ENCODE measurements at regions not wholly inside any gene's neighbourhood (a gene's known extent, or its start where the extent isn't known, plus 50 kb on each side); places are given as distances from the start of the nearest gene placed in this dataset.
A peak's percentile ranks its signal among the peaks of the same experiment; 100 is the strongest.

GRCh38 chr7:106736508-106737201, 75.7 kb upstream of the CCDC71L start:
- Mint-ChIP-seq H3K27ac (peak overlapping the region; percentile 87), H3K27me3 (no peaks in the 10 kb centered on the region), H3K4me3 (peak overlapping the region; percentile 66), H3K9me3 (ENCODE audit: insufficient read depth) (no peaks in the 10 kb centered on the region), H3K4me1 (peaks cover 17% of the 10 kb centered on the region)
- H3K9me3 ChIP-seq (ENCODE audit: control extremely low read depth in 1 of 3, control insufficient read depth in 2 of 3, insufficient read depth in 1 of 3, low read length in 2 of 3) = no peaks in the 10 kb centered on the region
- no peaks in the 10 kb centered on the region for H3K79me2 ChIP-seq (ENCODE audit: control insufficient read depth, insufficient read depth, low read length)
- intact Hi-C loops (cut with micrococcal nuclease) = loop anchor here (1.0 to 5.0 kb wide), 5 partner anchors 18 to 560 kb away; no protein-coding TSS in a partner anchor
- no peaks in the 10 kb centered on the region for H3K27me3 ChIP-seq (replicated peaks in 1 of 4; ENCODE audit: control extremely low read depth in 1 of 4, control insufficient read depth in 3 of 4, insufficient read depth in 4 of 4, low read length in 3 of 4)
- WGBS (ENCODE audit: insufficient coverage) = 13% methylated on average over 3 of the region's 5 CpGs
- H4K20me1 ChIP-seq (ENCODE audit: control insufficient read depth, insufficient read depth, low read length, poor library complexity, severe bottlenecking) = no peaks in the 10 kb centered on the region
- CTCF ChIA-PET = interaction anchor here (0.6 to 8.5 kb wide), 44 partner anchors 8 to 560 kb away, joined by 3 to 290 read pairs (median 4); partner anchors contain the start of genes CCDC71L, HBP1 and PIK3CG
- TF ChIP-seq EZH2 (IDR thresholded peaks at IDR 0.05; ENCODE audit: borderline replicate concordance, insufficient read depth, low read depth, low read length, poor library complexity, severe bottlenecking) = no peak
- TF ChIP-seq, protein P1, sequence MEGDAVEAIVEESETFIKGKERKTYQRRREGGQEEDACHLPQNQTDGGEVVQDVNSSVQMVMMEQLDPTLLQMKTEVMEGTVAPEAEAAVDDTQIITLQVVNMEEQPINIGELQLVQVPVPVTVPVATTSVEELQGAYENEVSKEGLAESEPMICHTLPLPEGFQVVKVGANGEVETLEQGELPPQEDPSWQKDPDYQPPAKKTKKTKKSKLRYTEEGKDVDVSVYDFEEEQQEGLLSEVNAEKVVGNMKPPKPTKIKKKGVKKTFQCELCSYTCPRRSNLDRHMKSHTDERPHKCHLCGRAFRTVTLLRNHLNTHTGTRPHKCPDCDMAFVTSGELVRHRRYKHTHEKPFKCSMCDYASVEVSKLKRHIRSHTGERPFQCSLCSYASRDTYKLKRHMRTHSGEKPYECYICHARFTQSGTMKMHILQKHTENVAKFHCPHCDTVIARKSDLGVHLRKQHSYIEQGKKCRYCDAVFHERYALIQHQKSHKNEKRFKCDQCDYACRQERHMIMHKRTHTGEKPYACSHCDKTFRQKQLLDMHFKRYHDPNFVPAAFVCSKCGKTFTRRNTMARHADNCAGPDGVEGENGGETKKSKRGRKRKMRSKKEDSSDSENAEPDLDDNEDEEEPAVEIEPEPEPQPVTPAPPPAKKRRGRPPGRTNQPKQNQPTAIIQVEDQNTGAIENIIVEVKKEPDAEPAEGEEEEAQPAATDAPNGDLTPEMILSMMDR (IDR thresholded peaks at IDR 0.05) = peak; percentile 79
- DNase-seq = peak; percentile 84
- H3K9ac ChIP-seq (ENCODE audit: low read length) = peak overlapping the region; percentile 48
- POLR2A ChIA-PET = interaction anchor here (0.5 to 3.2 kb wide), 4 partner anchors 16 to 390 kb away, joined by 3 to 25 read pairs (median 6); partner anchors contain the start of gene CCDC71L
- H3K36me3 ChIP-seq (replicated peaks in 1 of 2; ENCODE audit: control extremely low read depth in 1 of 2, control insufficient read depth in 1 of 2, extremely low read depth in 1 of 2, insufficient read depth in 2 of 2, low read length in 1 of 2) = no peaks in the 10 kb centered on the region
- H2AFZ ChIP-seq (ENCODE audit: insufficient read depth, low read depth, low read length, poor library complexity, severe bottlenecking) = peak overlapping the region; percentile 79
- H3K4me3 ChIP-seq (ENCODE audit: control extremely low read depth in 1 of 5, extremely low read depth in 1 of 5, insufficient read depth in 1 of 5, low read depth in 2 of 5, low read length in 4 of 5) = peak overlapping the region in 2 of 5 experiments; percentile 18 to 19
- peak; percentile 96 for ATAC-seq (ENCODE audit: low read depth)
- peak overlapping the region; percentile 63 for H3K4me2 ChIP-seq (replicated peaks; ENCODE audit: low read depth, low read length, poor library complexity, severe bottlenecking)
- H3K27ac ChIP-seq (ENCODE audit: low read length in 2 of 2) = peak overlapping the region; percentile 22 to 66
- peaks cover 16 to 17% of the 10 kb centered on the region in 2 donors for H3K4me1 ChIP-seq (ENCODE audit: control insufficient read depth in 2 of 2, insufficient read depth in 2 of 2, low read length in 2 of 2)

DNA sequence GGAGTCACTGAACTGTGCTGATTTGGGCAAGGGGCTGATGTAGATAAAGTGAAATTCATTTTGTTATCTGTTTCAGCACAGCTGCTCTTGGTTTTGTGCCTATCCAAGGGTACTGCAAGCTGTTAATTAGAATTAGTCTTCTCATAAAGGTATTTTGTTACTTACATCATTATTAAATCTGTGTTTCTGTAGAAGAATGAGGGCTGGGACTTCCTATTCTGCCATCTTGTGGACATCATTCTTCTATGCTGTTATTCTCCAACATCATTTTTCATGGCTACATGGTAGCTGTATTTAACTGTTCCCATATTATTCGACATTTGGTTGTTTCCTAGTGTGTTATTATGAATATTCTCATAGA, 76.2 kb upstream of the CCDC71L start:
- Histone ChIP-seq H3K79me2 (ENCODE audit: control insufficient read depth, insufficient read depth, low read length) (no peaks in the 10 kb centered on the region), H3K9me3 (ENCODE audit: control extremely low read depth in 1 of 3, control insufficient read depth in 2 of 3, insufficient read depth in 1 of 3, low read length in 2 of 3) (no peaks in the 10 kb centered on the region), H3K36me3 (replicated peaks in 1 of 2; ENCODE audit: control extremely low read depth in 1 of 2, control insufficient read depth in 1 of 2, extremely low read depth in 1 of 2, insufficient read depth in 2 of 2, low read length in 1 of 2) (no peaks in the 10 kb centered on the region), H3K4me3 (ENCODE audit: control extremely low read depth in 1 of 5, extremely low read depth in 1 of 5, insufficient read depth in 1 of 5, low read depth in 2 of 5, low read length in 4 of 5) (no peak overlapping the region), H3K4me2 (replicated peaks; ENCODE audit: low read depth, low read length, poor library complexity, severe bottlenecking) (peak overlapping the region; percentile 63), H3K27me3 (replicated peaks in 1 of 4; ENCODE audit: control extremely low read depth in 1 of 4, control insufficient read depth in 3 of 4, insufficient read depth in 4 of 4, low read length in 3 of 4) (no peaks in the 10 kb centered on the region), H3K9ac (ENCODE audit: low read length) (no peak overlapping the region), H2AFZ (ENCODE audit: insufficient read depth, low read depth, low read length, poor library complexity, severe bottlenecking) (peak overlapping the region; percentile 79), H4K20me1 (ENCODE audit: control insufficient read depth, insufficient read depth, low read length, poor library complexity, severe bottlenecking) (no peaks in the 10 kb centered on the region), H3K4me1 (ENCODE audit: control insufficient read depth in 2 of 2, insufficient read depth in 2 of 2, low read length in 2 of 2) (peaks cover 10 to 12% of the 10 kb centered on the region in 2 donors), H3K27ac (ENCODE audit: low read length in 2 of 2) (peak overlapping the region in 1 of 2 donors; percentile 66)
- H3K4me1 Mint-ChIP-seq = peaks cover 13% of the 10 kb centered on the region
- TF ChIP-seq EZH2 (IDR thresholded peaks at IDR 0.05; ENCODE audit: borderline replicate concordance, insufficient read depth, low read depth, low read length, poor library complexity, severe bottlenecking) = no peak
- TF ChIP-seq, protein P1 (IDR thresholded peaks at IDR 0.05) = no peak
- H3K4me3 Mint-ChIP-seq = no peak overlapping the region
- H3K27me3 Mint-ChIP-seq = no peaks in the 10 kb centered on the region
- POLR2A ChIA-PET = interaction anchor here (2.2 to 3.2 kb wide), 2 partner anchors 77 to 195 kb away, joined by 8 to 25 read pairs; partner anchors contain the start of gene CCDC71L
- WGBS (ENCODE audit: insufficient coverage) = no CpG with 5 or more reads among the region's 1 CpG
- no peak overlapping the region for H3K27ac Mint-ChIP-seq
- no peaks in the 10 kb centered on the region for H3K9me3 Mint-ChIP-seq (ENCODE audit: insufficient read depth)
- CTCF ChIA-PET = interaction anchor here (0.7 to 8.5 kb wide), 24 partner anchors 11 to 561 kb away, joined by 3 to 290 read pairs (median 12); partner anchors contain the start of genes CCDC71L and HBP1
- ATAC-seq (ENCODE audit: low read depth) = no peak
- intact Hi-C loops (cut with micrococcal nuclease) = loop anchor here (5.0 kb wide), 1 partner anchor 140 kb away; no protein-coding TSS in a partner anchor
- DNase-seq = peak; percentile 17
